Epithelial cell of proximal tubule (primary cell): ENCODE measurements at regions not wholly inside any gene's neighbourhood (a gene's known extent, or its start where the extent isn't known, plus 50 kb on each side); places are given as distances from the start of the nearest gene placed in this dataset.

Experiments
- DNase-seq: peaks from one replicate; pipeline ENCODE4 v3.0.0-alpha.2; 2011; ENCODE audit warnings: low read depth
- H3K4me3 ChIP-seq: 2 replicates; pipeline ENCODE4 v1.5.1; 2011; ENCODE audit warnings: low read depth, mild to moderate bottlenecking, low read length
- CTCF ChIP-seq: conservative IDR thresholded peaks from 2 replicates; pipeline ENCODE4 v1.5.1; 2012; ENCODE audit warnings: low read depth, mild to moderate bottlenecking, low read length

- no peak for TF ChIP-seq CTCF
- no peak for DNase-seq
- no peak overlapping the region for H3K4me3 ChIP-seq
Measured at GRCh38 chr18:56221195-56222065, 417.0 kb downstream of the TXNL1 start.

GRCh38 chr18:56217406-56217805, 421.0 kb downstream of the TXNL1 start:
- no peak for DNase-seq
- TF ChIP-seq CTCF: no peak
- no peak overlapping the region for H3K4me3 ChIP-seq

GRCh38 chr18:56214706-56215105, 423.7 kb downstream of the TXNL1 start:
- no peak overlapping the region for H3K4me3 ChIP-seq
- no peak for TF ChIP-seq CTCF
- DNase-seq: no peak

- H3K4me3 ChIP-seq: no peak overlapping the region
- no peak for TF ChIP-seq CTCF
- no peak for DNase-seq
Measured at GRCh38 chr18:56210520-56210919, 427.9 kb downstream of the TXNL1 start.

GRCh38 chr18:56207989-56208388, 430.4 kb downstream of the TXNL1 start:
- H3K4me3 ChIP-seq: no peak overlapping the region
- no peak for DNase-seq
- no peak for TF ChIP-seq CTCF

GRCh38 chr18:56204052-56204451, 434.3 kb downstream of the TXNL1 start:
- no peak for TF ChIP-seq CTCF
- no peak for DNase-seq
- no peak overlapping the region for H3K4me3 ChIP-seq

GRCh38 chr18:56202678-56203077, 435.7 kb downstream of the TXNL1 start:
- TF ChIP-seq CTCF: no peak
- DNase-seq: no peak
- H3K4me3 ChIP-seq: no peak overlapping the region
